OCI-LY1 (cell line): ENCODE measurements at regions not wholly inside any gene's neighbourhood (a gene's known extent, or its start where the extent isn't known, plus 50 kb on each side); places are given as distances from the start of the nearest gene placed in this dataset.

ENCODE experiments used
- H2AFZ ChIP-seq: fragments of 200-600 bp; sonication (generic), shearing (Covaris generic); 2 replicates; pipeline ENCODE4 v1.6.0; 2014; ENCODE audit warnings: antibody characterized with exemption, mild to moderate bottlenecking, low read length
- H3F3A ChIP-seq: fragments of 200-600 bp; sonication (generic), shearing (Covaris generic); 2 replicates; pipeline ENCODE4 v1.6.0; 2014; ENCODE audit warnings: mild to moderate bottlenecking, antibody characterized with exemption, low read length, moderate library complexity; ENCODE audit not compliant: insufficient read depth
- H3K27ac ChIP-seq: fragments of 200-600 bp; sonication (generic); 2 replicates; pipeline ENCODE4 v1.5.1; 2014; ENCODE audit warnings: low read length, mixed run types, mild to moderate bottlenecking, low read depth; ENCODE audit not compliant: poor library complexity, severe bottlenecking
- H3K27me3 ChIP-seq: fragments of 200-600 bp; sonication (generic); 2 replicates; pipeline ENCODE4 v1.6.0; 2014; ENCODE audit warnings: antibody characterized with exemption, mild to moderate bottlenecking, low read length, moderate library complexity; ENCODE audit not compliant: insufficient read depth
- H3K36me3 ChIP-seq: fragments of 200-600 bp; sonication (generic); 2 replicates; pipeline ENCODE4 v1.6.1; 2014; ENCODE audit warnings: mild to moderate bottlenecking, antibody characterized with exemption, low read length, moderate library complexity, mixed read lengths; ENCODE audit not compliant: insufficient read depth
- H3K4me1 ChIP-seq: fragments of 200-600 bp; sonication (generic); 2 replicates; pipeline ENCODE4 v1.5.1; 2014; ENCODE audit warnings: mild to moderate bottlenecking, low read length, moderate library complexity; ENCODE audit not compliant: insufficient read depth, severe bottlenecking
- H3K4me2 ChIP-seq: fragments of 200-600 bp; sonication (generic), shearing (Covaris generic); 2 replicates; pipeline ENCODE4 v1.6.1; 2014; ENCODE audit warnings: low read length
- H3K4me3 ChIP-seq: fragments of 200-600 bp; sonication (generic); 2 replicates; pipeline ENCODE4 v1.5.1; 2014; ENCODE audit warnings: low read length, low read depth, mild to moderate bottlenecking, mixed read lengths; ENCODE audit not compliant: poor library complexity, severe bottlenecking
- H3K79me2 ChIP-seq: fragments of 200-600 bp; shearing (Covaris generic); 2 replicates; pipeline ENCODE4 v1.6.1; 2016; ENCODE audit warnings: mixed run types, low read length, mixed read lengths; ENCODE audit not compliant: insufficient read depth
- H3K9ac ChIP-seq: fragments of 200-600 bp; sonication (generic), shearing (Covaris generic); 2 replicates; pipeline ENCODE4 v1.6.1; 2014; ENCODE audit warnings: mild to moderate bottlenecking, low read length, mixed read lengths
- H3K9me2 ChIP-seq: fragments of 200-600 bp; sonication (generic), shearing (Covaris generic); 2 replicates; pipeline ENCODE4 v1.6.1; 2014; ENCODE audit warnings: low read depth, mild to moderate bottlenecking, low read length, mixed read lengths
- H3K9me3 ChIP-seq: fragments of 200-600 bp; shearing (Covaris generic); 2 replicates; pipeline ENCODE4 v1.6.1; 2014; ENCODE audit warnings: low read length, mixed read lengths
- H4K20me1 ChIP-seq: fragments of 200-600 bp; sonication (generic), shearing (Covaris generic); 2 replicates; pipeline ENCODE4 v1.6.0; 2016; ENCODE audit warnings: mild to moderate bottlenecking, low read length; ENCODE audit not compliant: insufficient read depth
- EZH2 ChIP-seq: fragments of 200-600 bp; sonication (generic), shearing (Covaris generic); IDR thresholded peaks from 2 replicates; pipeline ENCODE4 v1.8.0; 2017; ENCODE audit warnings: borderline replicate concordance, mixed run types, mild to moderate bottlenecking, antibody characterized with exemption, low read length, moderate library complexity, mixed read lengths
- TF ChIP-seq, protein P1 (sequence below): fragments of 200-600 bp; sonication (generic), shearing (Covaris generic); IDR thresholded peaks from 2 replicates; pipeline ENCODE4 v1.5.1; 2017; ENCODE audit warnings: mild to moderate bottlenecking, antibody characterized with exemption, low read length, moderate library complexity, mixed read lengths

GRCh38 chr5:4866131-4866659 lies 273.9 kb upstream of the ADAMTS16 start:
- H4K20me1 ChIP-seq: no peaks in the 10 kb centered on the region
- no peaks in the 10 kb centered on the region for H3K4me1 ChIP-seq
- H3K79me2 ChIP-seq: no peaks in the 10 kb centered on the region
- H3K27ac ChIP-seq: no peak overlapping the region
- H3F3A ChIP-seq: no peaks in the 10 kb centered on the region
- no peak overlapping the region for H3K4me2 ChIP-seq
- TF ChIP-seq, protein P1, sequence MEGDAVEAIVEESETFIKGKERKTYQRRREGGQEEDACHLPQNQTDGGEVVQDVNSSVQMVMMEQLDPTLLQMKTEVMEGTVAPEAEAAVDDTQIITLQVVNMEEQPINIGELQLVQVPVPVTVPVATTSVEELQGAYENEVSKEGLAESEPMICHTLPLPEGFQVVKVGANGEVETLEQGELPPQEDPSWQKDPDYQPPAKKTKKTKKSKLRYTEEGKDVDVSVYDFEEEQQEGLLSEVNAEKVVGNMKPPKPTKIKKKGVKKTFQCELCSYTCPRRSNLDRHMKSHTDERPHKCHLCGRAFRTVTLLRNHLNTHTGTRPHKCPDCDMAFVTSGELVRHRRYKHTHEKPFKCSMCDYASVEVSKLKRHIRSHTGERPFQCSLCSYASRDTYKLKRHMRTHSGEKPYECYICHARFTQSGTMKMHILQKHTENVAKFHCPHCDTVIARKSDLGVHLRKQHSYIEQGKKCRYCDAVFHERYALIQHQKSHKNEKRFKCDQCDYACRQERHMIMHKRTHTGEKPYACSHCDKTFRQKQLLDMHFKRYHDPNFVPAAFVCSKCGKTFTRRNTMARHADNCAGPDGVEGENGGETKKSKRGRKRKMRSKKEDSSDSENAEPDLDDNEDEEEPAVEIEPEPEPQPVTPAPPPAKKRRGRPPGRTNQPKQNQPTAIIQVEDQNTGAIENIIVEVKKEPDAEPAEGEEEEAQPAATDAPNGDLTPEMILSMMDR: no peak
- TF ChIP-seq EZH2: no peak
- no peaks in the 10 kb centered on the region for H3K36me3 ChIP-seq
- H2AFZ ChIP-seq: no peak overlapping the region
- H3K9me3 ChIP-seq: no peaks in the 10 kb centered on the region
- no peaks in the 10 kb centered on the region for H3K9me2 ChIP-seq
- H3K27me3 ChIP-seq: peaks cover 6% of the 10 kb centered on the region; the same call in 1 of the 2 replicates
- no peak overlapping the region for H3K4me3 ChIP-seq
- no peak overlapping the region for H3K9ac ChIP-seq

DNA sequence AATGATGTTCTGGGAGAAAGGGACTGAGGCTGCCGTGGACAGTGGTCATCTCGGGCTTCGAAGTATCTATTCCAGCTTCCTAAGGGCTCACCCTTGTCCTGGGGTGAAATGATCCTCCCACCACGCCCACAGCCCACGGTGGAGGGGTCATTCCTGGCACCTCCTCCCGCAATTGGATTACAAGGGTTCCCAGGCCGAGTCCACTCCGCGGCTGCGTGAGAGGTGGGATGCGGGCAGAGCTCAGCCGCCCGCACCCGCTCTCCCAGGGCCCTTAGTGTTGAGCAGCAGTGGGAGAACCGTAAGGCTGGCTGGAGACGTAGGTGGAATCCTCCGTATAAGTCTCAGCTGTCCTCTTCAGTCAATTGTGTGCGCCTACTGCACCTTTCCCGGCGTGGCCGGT lies 273.3 kb upstream of the ADAMTS16 start:
- Histone ChIP-seq H3K9me2 (no peaks in the 10 kb centered on the region), H3K9me3 (no peaks in the 10 kb centered on the region), H3K9ac (no peak overlapping the region), H2AFZ (no peak overlapping the region), H3K36me3 (no peaks in the 10 kb centered on the region), H3F3A (no peaks in the 10 kb centered on the region), H3K4me3 (no peak overlapping the region), H4K20me1 (no peaks in the 10 kb centered on the region), H3K4me2 (no peak overlapping the region), H3K79me2 (no peaks in the 10 kb centered on the region), H3K4me1 (no peaks in the 10 kb centered on the region), H3K27me3 (peaks cover 6% of the 10 kb centered on the region; the same call in 1 of the 2 replicates), H3K27ac (no peak overlapping the region)
- TF ChIP-seq, protein P1: no peak
- no peak for TF ChIP-seq EZH2

DNA sequence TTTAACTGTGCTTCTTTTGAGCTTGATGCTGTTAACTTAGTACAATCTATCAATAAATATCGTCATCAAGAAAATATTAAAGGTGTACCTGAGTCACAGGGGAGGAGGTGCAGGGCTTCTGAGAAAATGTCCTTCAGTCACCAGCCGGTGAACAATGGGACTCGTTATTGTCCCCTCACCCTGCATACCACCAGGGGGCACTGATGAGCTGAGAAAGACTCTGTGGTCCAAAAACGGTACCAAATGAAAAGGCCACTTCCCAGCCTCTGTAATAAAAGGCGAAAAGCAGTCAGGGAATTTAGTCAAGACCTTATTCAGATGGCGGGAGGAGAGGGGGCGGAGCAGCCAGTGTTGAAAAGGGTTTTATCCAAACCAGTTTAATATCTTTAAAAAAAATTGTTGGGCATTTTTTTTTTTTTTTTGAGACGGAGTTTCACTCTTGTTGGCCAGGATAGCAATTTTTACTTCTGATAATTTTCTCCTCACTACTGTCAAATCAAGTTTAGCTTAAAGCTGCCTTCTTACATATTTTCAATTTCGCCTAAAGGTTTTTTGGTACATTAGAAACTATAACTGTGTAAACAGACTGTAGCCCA lies 271.9 kb upstream of the ADAMTS16 start:
- Histone ChIP-seq H4K20me1 (no peaks in the 10 kb centered on the region), H3K79me2 (no peaks in the 10 kb centered on the region), H3K4me3 (no peak overlapping the region), H3K36me3 (no peaks in the 10 kb centered on the region), H3K27me3 (peaks cover 6% of the 10 kb centered on the region; the same call in 1 of the 2 replicates), H3K9me3 (no peaks in the 10 kb centered on the region), H3K4me2 (no peak overlapping the region), H3K9me2 (no peaks in the 10 kb centered on the region), H2AFZ (no peak overlapping the region), H3K9ac (no peak overlapping the region), H3K4me1 (no peaks in the 10 kb centered on the region), H3F3A (no peaks in the 10 kb centered on the region), H3K27ac (no peak overlapping the region)
- TF ChIP-seq EZH2: no peak
- TF ChIP-seq, protein P1: peak; percentile 88
